ENCODE measurements at regions not wholly inside any gene's neighbourhood (a gene's known extent, or its start where the extent isn't known, plus 50 kb on each side); places are given as distances from the start of the nearest gene placed in this dataset.

- H3K36me3 ChIP-seq (ENCODE audit: control insufficient read depth in 1 of 2, insufficient read depth in 2 of 2, low read length in 2 of 2): no peaks in the 10 kb centered on the region
- no peaks in the 10 kb centered on the region for H3K9me3 ChIP-seq (ENCODE audit: insufficient read depth, low read depth, low read length)
- no peaks in the 10 kb centered on the region for H3K4me1 ChIP-seq (ENCODE audit: control insufficient read depth in 1 of 2, insufficient read depth in 2 of 2, low read length in 2 of 2)
- H4K12ac ChIP-seq (ENCODE audit: low read depth, low read length): no peak overlapping the region
- H2BK120ac ChIP-seq (ENCODE audit: insufficient read depth, low read length, poor library complexity): no peak overlapping the region
- no peak overlapping the region for H4K91ac ChIP-seq (ENCODE audit: low read depth, low read length)
- H3K23ac ChIP-seq (ENCODE audit: low read length): no peak overlapping the region
- H2BK5ac ChIP-seq (ENCODE audit: low read depth, low read length, poor library complexity): no peak overlapping the region
- no peak overlapping the region for H4K8ac ChIP-seq (ENCODE audit: low read depth, low read length)
- no peak for DNase-seq
- H3K9ac ChIP-seq (ENCODE audit: low read length): no peak overlapping the region
- H3K79me1 ChIP-seq (ENCODE audit: low read length): no peaks in the 10 kb centered on the region
- H3K27me3 ChIP-seq (ENCODE audit: insufficient read depth, low read length): no peaks in the 10 kb centered on the region
- H3K27ac ChIP-seq (ENCODE audit: low read depth, low read length): no peak overlapping the region
- no peak overlapping the region for H2BK12ac ChIP-seq (ENCODE audit: low read length)
- no peak overlapping the region for H3K4me2 ChIP-seq (ENCODE audit: low read length)
- no peak overlapping the region for H2AFZ ChIP-seq (ENCODE audit: insufficient read depth, low read length, poor library complexity)
- no CpG with 5 or more reads among the region's 2 CpGs for WGBS (ENCODE audit: extremely low coverage, insufficient coverage, insufficient read length)
- H3K79me2 ChIP-seq (ENCODE audit: control insufficient read depth, insufficient read depth, low read length, poor library complexity): no peaks in the 10 kb centered on the region
- no peak overlapping the region for H3K14ac ChIP-seq (ENCODE audit: low read length)
- H2AK5ac ChIP-seq (ENCODE audit: low read length): no peak overlapping the region
- H3K4ac ChIP-seq (ENCODE audit: low read depth, low read length): no peak overlapping the region
- H3K18ac ChIP-seq (ENCODE audit: low read length): no peak overlapping the region
- no peak overlapping the region for H3K4me3 ChIP-seq (ENCODE audit: low read depth, low read length)
Observed at GRCh38 chr13:30093236-30093635, 214.1 kb downstream of the KATNAL1 start.

GRCh38 chr13:30091691-30092090, 215.7 kb downstream of the KATNAL1 start:
- H4K91ac ChIP-seq (ENCODE audit: low read depth, low read length): no peak overlapping the region
- H3K4me2 ChIP-seq (ENCODE audit: low read length): no peak overlapping the region
- no peaks in the 10 kb centered on the region for H3K9me3 ChIP-seq (ENCODE audit: insufficient read depth, low read depth, low read length)
- no peak overlapping the region for H3K14ac ChIP-seq (ENCODE audit: low read length)
- no peaks in the 10 kb centered on the region for H3K27me3 ChIP-seq (ENCODE audit: insufficient read depth, low read length)
- no peak overlapping the region for H2AFZ ChIP-seq (ENCODE audit: insufficient read depth, low read length, poor library complexity)
- H4K8ac ChIP-seq (ENCODE audit: low read depth, low read length): no peak overlapping the region
- no peaks in the 10 kb centered on the region for H3K4me1 ChIP-seq (ENCODE audit: control insufficient read depth in 1 of 2, insufficient read depth in 2 of 2, low read length in 2 of 2)
- H3K27ac ChIP-seq (ENCODE audit: low read depth, low read length): no peak overlapping the region
- DNase-seq: no peak
- H2BK12ac ChIP-seq (ENCODE audit: low read length): no peak overlapping the region
- H2BK120ac ChIP-seq (ENCODE audit: insufficient read depth, low read length, poor library complexity): no peak overlapping the region
- H3K18ac ChIP-seq (ENCODE audit: low read length): no peak overlapping the region
- H3K4me3 ChIP-seq (ENCODE audit: low read depth, low read length): no peak overlapping the region
- H3K23ac ChIP-seq (ENCODE audit: low read length): no peak overlapping the region
- H3K79me2 ChIP-seq (ENCODE audit: control insufficient read depth, insufficient read depth, low read length, poor library complexity): no peaks in the 10 kb centered on the region
- H3K9ac ChIP-seq (ENCODE audit: low read length): no peak overlapping the region
- H2BK5ac ChIP-seq (ENCODE audit: low read depth, low read length, poor library complexity): no peak overlapping the region
- no peaks in the 10 kb centered on the region for H3K36me3 ChIP-seq (ENCODE audit: control insufficient read depth in 1 of 2, insufficient read depth in 2 of 2, low read length in 2 of 2)
- no CpG with 5 or more reads among the region's 4 CpGs for WGBS (ENCODE audit: extremely low coverage, insufficient coverage, insufficient read length)
- no peaks in the 10 kb centered on the region for H3K79me1 ChIP-seq (ENCODE audit: low read length)
- H2AK5ac ChIP-seq (ENCODE audit: low read length): no peak overlapping the region
- no peak overlapping the region for H3K4ac ChIP-seq (ENCODE audit: low read depth, low read length)
- H4K12ac ChIP-seq (ENCODE audit: low read depth, low read length): no peak overlapping the region

- Histone ChIP-seq H3K9ac (ENCODE audit: low read length) (no peak overlapping the region), H3K4me1 (ENCODE audit: control insufficient read depth in 1 of 2, insufficient read depth in 2 of 2, low read length in 2 of 2) (no peaks in the 10 kb centered on the region), H4K91ac (ENCODE audit: low read depth, low read length) (no peak overlapping the region), H4K8ac (ENCODE audit: low read depth, low read length) (no peak overlapping the region), H2BK12ac (ENCODE audit: low read length) (no peak overlapping the region), H3K79me1 (ENCODE audit: low read length) (no peaks in the 10 kb centered on the region), H3K36me3 (ENCODE audit: control insufficient read depth in 1 of 2, insufficient read depth in 2 of 2, low read length in 2 of 2) (peaks cover 0 to under 1% of the 10 kb centered on the region in 2 experiments), H3K79me2 (ENCODE audit: control insufficient read depth, insufficient read depth, low read length, poor library complexity) (no peaks in the 10 kb centered on the region), H3K27ac (ENCODE audit: low read depth, low read length) (no peak overlapping the region), H4K12ac (ENCODE audit: low read depth, low read length) (no peak overlapping the region), H2AK5ac (ENCODE audit: low read length) (no peak overlapping the region), H3K4me3 (ENCODE audit: low read depth, low read length) (no peak overlapping the region), H2AFZ (ENCODE audit: insufficient read depth, low read length, poor library complexity) (no peak overlapping the region), H3K4me2 (ENCODE audit: low read length) (no peak overlapping the region), H3K23ac (ENCODE audit: low read length) (no peak overlapping the region), H3K18ac (ENCODE audit: low read length) (no peak overlapping the region), H2BK5ac (ENCODE audit: low read depth, low read length, poor library complexity) (no peak overlapping the region), H3K27me3 (ENCODE audit: insufficient read depth, low read length) (no peaks in the 10 kb centered on the region), H3K9me3 (ENCODE audit: insufficient read depth, low read depth, low read length) (peaks cover 1% of the 10 kb centered on the region), H3K14ac (ENCODE audit: low read length) (no peak overlapping the region), H2BK120ac (ENCODE audit: insufficient read depth, low read length, poor library complexity) (no peak overlapping the region), H3K4ac (ENCODE audit: low read depth, low read length) (no peak overlapping the region)
- no CpG with 5 or more reads among the region's 2 CpGs for WGBS (ENCODE audit: extremely low coverage, insufficient coverage, insufficient read length)
- no peak for DNase-seq
Observed at GRCh38 chr13:30091035-30091434, 216.3 kb downstream of the KATNAL1 start.

GRCh38 chr13:30088312-30088855, 219.0 kb downstream of the KATNAL1 start:
- Histone ChIP-seq H4K91ac (ENCODE audit: low read depth, low read length) (no peak overlapping the region), H3K4ac (ENCODE audit: low read depth, low read length) (no peak overlapping the region), H3K4me2 (ENCODE audit: low read length) (no peak overlapping the region), H3K14ac (ENCODE audit: low read length) (no peak overlapping the region), H2AFZ (ENCODE audit: insufficient read depth, low read length, poor library complexity) (no peak overlapping the region), H3K27me3 (ENCODE audit: insufficient read depth, low read length) (no peaks in the 10 kb centered on the region), H3K36me3 (ENCODE audit: control insufficient read depth in 1 of 2, insufficient read depth in 2 of 2, low read length in 2 of 2) (peaks cover 0 to 2% of the 10 kb centered on the region in 2 experiments), H3K79me1 (ENCODE audit: low read length) (no peaks in the 10 kb centered on the region), H3K4me3 (ENCODE audit: low read depth, low read length) (no peak overlapping the region), H4K8ac (ENCODE audit: low read depth, low read length) (no peak overlapping the region), H3K23ac (ENCODE audit: low read length) (no peak overlapping the region), H2BK120ac (ENCODE audit: insufficient read depth, low read length, poor library complexity) (no peak overlapping the region), H3K9ac (ENCODE audit: low read length) (no peak overlapping the region), H3K18ac (ENCODE audit: low read length) (no peak overlapping the region), H3K9me3 (ENCODE audit: insufficient read depth, low read depth, low read length) (peaks cover 3% of the 10 kb centered on the region), H3K4me1 (ENCODE audit: control insufficient read depth in 1 of 2, insufficient read depth in 2 of 2, low read length in 2 of 2) (no peaks in the 10 kb centered on the region), H4K12ac (ENCODE audit: low read depth, low read length) (no peak overlapping the region), H2BK5ac (ENCODE audit: low read depth, low read length, poor library complexity) (no peak overlapping the region), H3K79me2 (ENCODE audit: control insufficient read depth, insufficient read depth, low read length, poor library complexity) (no peaks in the 10 kb centered on the region), H2BK12ac (ENCODE audit: low read length) (no peak overlapping the region), H2AK5ac (ENCODE audit: low read length) (no peak overlapping the region), H3K27ac (ENCODE audit: low read depth, low read length) (no peak overlapping the region)
- DNase-seq: no peak
- WGBS (ENCODE audit: extremely low coverage, insufficient coverage, insufficient read length): no CpG with 5 or more reads among the region's 5 CpGs
